ENCODE measurements at regions not wholly inside any gene's neighbourhood (a gene's known extent, or its start where the extent isn't known, plus 50 kb on each side); places are given as distances from the start of the nearest gene placed in this dataset.
"Not testable (repeated sequence)": the region's sequence is repeated elsewhere in the genome, so short reads cannot be mapped to it uniquely, and the experiment has no call there.

DNA sequence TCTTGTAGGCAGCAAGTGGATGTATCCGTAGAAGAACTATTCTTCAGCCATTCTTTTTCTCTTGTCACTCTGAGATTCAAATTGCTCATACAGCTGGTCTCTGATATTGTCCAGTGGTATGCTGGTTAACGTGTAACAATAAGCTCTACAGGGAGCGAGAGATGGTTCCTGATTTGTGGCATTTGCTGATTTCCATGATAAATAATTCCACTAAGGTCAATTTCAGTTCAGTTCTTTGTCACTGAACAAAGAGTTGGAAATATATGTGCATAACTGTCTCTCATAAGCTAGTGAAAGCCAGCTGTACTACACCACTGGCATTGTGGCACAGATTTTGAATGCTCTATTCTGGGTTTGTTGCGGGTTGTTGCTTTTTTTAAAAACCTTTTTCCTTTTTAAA, 131.7 kb downstream of the MTHFS start:
- DNase-seq (ENCODE audit: low read depth) = no peak

- no peak for DNase-seq (ENCODE audit: low read depth)
Measured at GRCh38 chr15:79769069-79769481, 127.7 kb downstream of the MTHFS start.

- DNase-seq (ENCODE audit: low read depth) = no peak
Measured at GRCh38 chr15:79769933-79770759, 126.7 kb downstream of the MTHFS start.

GRCh38 chr15:79773128-79773527, 123.7 kb downstream of the MTHFS start:
- no peak for DNase-seq (ENCODE audit: low read depth)

DNA sequence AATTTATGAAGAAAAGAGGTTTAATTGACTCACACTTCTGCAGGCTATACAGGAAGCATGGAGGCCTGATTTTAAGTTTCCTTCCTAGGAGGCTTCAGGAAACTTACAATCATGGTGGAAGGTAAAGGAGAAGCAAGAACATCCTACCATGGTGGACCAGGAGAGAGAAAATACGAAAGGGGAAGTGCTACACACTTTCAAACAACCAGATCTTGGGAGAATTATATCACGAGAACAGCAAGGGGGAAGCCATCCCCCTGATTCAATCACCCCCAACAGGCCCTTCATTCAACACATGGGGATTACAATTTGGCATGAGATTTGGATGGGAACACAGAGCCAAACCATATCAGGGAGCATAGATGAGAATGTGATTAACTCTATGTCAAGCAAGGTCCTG, 121.0 kb downstream of the MTHFS start:
- no peak for DNase-seq (ENCODE audit: low read depth)

DNA sequence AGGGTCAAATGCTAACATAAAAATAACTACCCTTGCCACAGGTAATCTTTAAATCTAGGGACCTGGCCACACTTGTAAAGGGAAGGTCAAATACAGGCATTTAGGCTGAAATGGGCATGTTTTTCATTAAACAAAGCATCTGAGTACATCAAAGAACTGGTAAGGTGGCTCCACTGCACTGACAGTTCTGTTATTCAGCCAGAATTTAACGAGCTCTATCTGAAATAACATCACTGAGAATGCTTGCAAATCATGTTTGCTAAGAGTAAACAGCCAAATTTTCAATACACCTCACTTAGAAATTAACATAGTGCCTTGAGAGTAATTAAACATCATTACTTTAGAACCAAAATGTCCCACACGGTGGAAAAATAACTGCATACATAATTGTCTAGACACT, 118.9 kb downstream of the MTHFS start:
- DNase-seq (ENCODE audit: low read depth) = no peak

DNA sequence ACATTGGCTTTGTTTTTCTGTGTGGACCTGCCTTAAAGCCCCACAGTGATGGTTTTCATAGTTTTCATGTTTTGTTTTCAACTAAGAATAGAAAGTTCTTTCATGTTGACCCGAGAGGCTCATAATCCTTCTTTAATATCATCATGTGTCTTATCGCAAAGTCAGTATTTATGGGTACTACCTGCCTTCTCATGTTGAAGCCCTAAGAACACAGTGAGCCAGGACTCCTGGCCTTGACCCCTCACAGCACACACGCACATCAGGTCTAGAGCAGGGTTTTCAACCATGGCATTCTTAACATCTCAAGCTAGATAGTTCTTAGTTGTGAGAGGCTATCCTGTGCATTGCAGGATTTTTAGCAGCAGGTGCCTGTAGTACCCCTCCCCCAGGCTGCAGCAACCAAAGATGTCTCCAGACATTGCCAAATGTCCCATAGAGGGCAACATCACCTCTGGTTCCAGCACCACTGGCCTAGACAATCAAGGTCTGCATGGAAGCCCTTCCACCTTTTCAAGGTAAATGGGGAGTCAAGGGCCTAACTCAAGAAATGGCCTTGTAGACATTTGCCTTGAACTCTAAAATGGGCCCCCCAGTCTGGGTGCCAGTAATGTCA, 118.3 kb downstream of the MTHFS start:
- no peak for DNase-seq (ENCODE audit: low read depth)

GRCh38 chr15:79779746-79780145, 117.1 kb downstream of the MTHFS start:
- no peak for DNase-seq (ENCODE audit: low read depth)

GRCh38 chr15:79782307-79782706, 114.5 kb downstream of the MTHFS start:
- not testable (repeated sequence) for DNase-seq (ENCODE audit: low read depth)
